Coronary artery (tissue), 2 donors: ENCODE measurements at regions not wholly inside any gene's neighbourhood (a gene's known extent, or its start where the extent isn't known, plus 50 kb on each side); places are given as distances from the start of the nearest gene placed in this dataset.

Experiments
- DNase-seq: peaks from one replicate; pipeline ENCODE4 v3.0.0-alpha.2; 2017; ENCODE audit warnings: low spot score
- H3K27ac ChIP-seq, 2 donors: fragments of 200-600 bp; sonication (generic); one replicate each; pipeline ENCODE4 v1.5.1; 2016 to 2019
- H3K4me3 ChIP-seq: fragments of 200-600 bp; sonication (generic); 2 replicates; pipeline ENCODE4 v1.5.1; 2016; ENCODE audit warnings: mild to moderate bottlenecking, moderate library complexity
- CTCF ChIP-seq: fragments of 200-600 bp; sonication (generic); IDR thresholded peaks from one replicate; pipeline ENCODE4 v1.5.1; 2019; ENCODE audit warnings: antibody characterized with exemption

- H3K27ac ChIP-seq, result no peak overlapping the region
- no peak for DNase-seq
- H3K4me3 ChIP-seq, result no peak overlapping the region
- no peak for TF ChIP-seq CTCF
Observed at GRCh38 chr5:109580225-109580624, 109.5 kb upstream of the MAN2A1 start.

GRCh38 chr5:109575506-109575905 is 114.2 kb upstream of the MAN2A1 start:
- no peak for TF ChIP-seq CTCF
- no peak overlapping the region for H3K4me3 ChIP-seq

GRCh38 chr5:109574985-109575384 is 114.7 kb upstream of the MAN2A1 start:
- H3K27ac ChIP-seq, result no peak overlapping the region
- DNase-seq, result no peak
- no peak for TF ChIP-seq CTCF
- H3K4me3 ChIP-seq, result no peak overlapping the region

More at GRCh38 chr5:109575506-109575905, 114.2 kb upstream of the MAN2A1 start:
- no peak overlapping the region for H3K27ac ChIP-seq
- DNase-seq, result no peak

GRCh38 chr5:109573766-109574165 is 116.0 kb upstream of the MAN2A1 start:
- H3K27ac ChIP-seq, result no peak overlapping the region
- no peak overlapping the region for H3K4me3 ChIP-seq
- no peak for DNase-seq
- no peak for TF ChIP-seq CTCF

- DNase-seq, result no peak
- TF ChIP-seq CTCF, result no peak
- Histone ChIP-seq H3K4me3 (no peak overlapping the region), H3K27ac (no peak overlapping the region)
Observed at GRCh38 chr5:109573256-109573655, 116.5 kb upstream of the MAN2A1 start.

GRCh38 chr5:109571785-109572184 is 117.9 kb upstream of the MAN2A1 start:
- H3K27ac ChIP-seq, result no peak overlapping the region
- DNase-seq, result no peak
- H3K4me3 ChIP-seq, result no peak overlapping the region
- no peak for TF ChIP-seq CTCF

- H3K27ac ChIP-seq, result no peak overlapping the region
Observed at GRCh38 chr5:109570362-109570874, 119.3 kb upstream of the MAN2A1 start.

More at GRCh38 chr5:109570362-109570874, 119.3 kb upstream of the MAN2A1 start:
- no peak for TF ChIP-seq CTCF
- H3K4me3 ChIP-seq, result no peak overlapping the region
- no peak for DNase-seq
